Adrenal gland (tissue), 9 donors: ENCODE measurements at regions not wholly inside any gene's neighbourhood (a gene's known extent, or its start where the extent isn't known, plus 50 kb on each side); places are given as distances from the start of the nearest gene placed in this dataset.

Experiments
- DNase-seq, 7 donors: peaks; one replicate each; pipeline ENCODE4 v3.0.0-alpha.2; 2019 to 2020
- H3K27ac ChIP-seq, 5 donors: fragments of 200-600 bp; sonication (generic) in 4 of 5; 1 replicate in 3 of 5; 2 replicates in 2 of 5; pipeline versions ENCODE4 v1.5.1 to v1.8.0; 2016 to 2020; ENCODE audit warnings: mild to moderate bottlenecking in 1 of 5
- H3K27me3 ChIP-seq: fragments of 200-600 bp; 2 replicates; pipeline ENCODE4 v1.8.0; 2021
- H3K36me3 ChIP-seq, 2 donors: fragments of 200-600 bp; replicated peaks in 1 of 2; 1 replicate in 1 of 2; 2 replicates in 1 of 2; pipeline versions ENCODE4 v1.5.1 to v1.8.0; 2018 to 2022
- H3K4me1 ChIP-seq, 2 donors: fragments of 200-600 bp; replicated peaks in 1 of 2; 1 replicate in 1 of 2; 2 replicates in 1 of 2; pipeline versions ENCODE4 v1.5.1 to v1.8.0; 2018 to 2021
- H3K4me3 ChIP-seq, 4 donors: fragments of 200-600 bp; sonication (generic) in 3 of 4; one replicate each; pipeline ENCODE4 v1.5.1; 2016 to 2018
- H3K9me3 ChIP-seq, 3 donors: fragments of 200-600 bp; sonication (generic) in 1 of 3; replicated peaks in 1 of 3; 1 replicate in 2 of 3; 2 replicates in 1 of 3; pipeline versions ENCODE4 v1.5.1 to v1.8.0; 2016 to 2021
- POLR2A ChIP-seq, 2 donors: fragments of 450-650 bp; IDR thresholded peaks; one replicate each; pipeline ENCODE4 v1.6.1; 2017; ENCODE audit warnings: antibody characterized with exemption in 2 of 2, mild to moderate bottlenecking in 2 of 2, moderate library complexity in 1 of 2
- WGBS, 4 donors: extraction: QIAGEN DNeasy Blood & Tissue Kit in 2 of 4; methylation state at CpG; one replicate each; pipeline versions ENCODE4 v1.1.5 to v1.1.7; 2013 to 2017; 5-methylcytosine and 5-hydroxymethylcytosine counted together
- intact Hi-C, 2 donors: fragments of 100-400 bp; cut with DNase I; formaldehyde crosslinking; loops; one replicate each; pipeline versions ENCODE4 v1.14.1 to v1.15.0; 2022 to 2023
- TF ChIP-seq, protein P1 (sequence below), 6 experiments: fragments of 450-650 bp in 4 of 6; fragments of 200-600 bp in 2 of 6; sonication (generic) in 1 of 6; IDR thresholded peaks; 1 replicate in 5 of 6; 2 replicates in 1 of 6; pipeline versions ENCODE4 v1.5.1 to v1.8.0; 2016 to 2021; ENCODE audit warnings: antibody characterized with exemption in 6 of 6, mild to moderate bottlenecking in 2 of 6, moderate library complexity in 1 of 6
- donor health status: healthy with polysubstance abuse.
- donor health status: Bipolar disorder and iron deficiency.
- donor health status: DM: yes; HTN: yes; CAD: no.
- donor health status: DM: no; HTN: no; CAD: no.
- donor health status: DM: no; HTN: no; CAD: no.

DNA sequence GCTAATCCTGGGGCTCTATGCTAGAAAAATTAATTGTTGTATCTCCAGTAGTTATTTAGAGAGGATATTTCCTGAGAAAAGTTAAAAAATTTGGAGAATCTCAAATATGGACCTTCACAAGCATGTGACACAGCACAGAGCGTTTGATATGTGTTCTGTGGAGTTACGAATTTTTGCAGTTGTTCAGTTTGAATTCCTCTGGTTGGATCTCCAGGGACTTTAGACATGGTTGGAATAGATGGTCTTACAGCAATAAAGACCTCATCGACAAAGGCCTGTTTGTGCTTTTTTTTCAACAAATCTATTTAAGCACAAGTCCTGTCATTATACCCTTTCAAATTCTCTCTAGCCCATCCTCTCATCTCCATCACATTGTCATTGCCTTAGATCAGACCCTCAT, 138.0 kb downstream of the TES start:
- DNase-seq, result no peak
- Histone ChIP-seq H3K27ac (no peak overlapping the region), H3K36me3 (no peaks in the 10 kb centered on the region), H3K4me3 (no peak overlapping the region), H3K9me3 (no peaks in the 10 kb centered on the region), H3K27me3 (no peaks in the 10 kb centered on the region), H3K4me1 (no peaks in the 10 kb centered on the region)
- intact Hi-C loops, result no loop called here
- TF ChIP-seq, protein P1, sequence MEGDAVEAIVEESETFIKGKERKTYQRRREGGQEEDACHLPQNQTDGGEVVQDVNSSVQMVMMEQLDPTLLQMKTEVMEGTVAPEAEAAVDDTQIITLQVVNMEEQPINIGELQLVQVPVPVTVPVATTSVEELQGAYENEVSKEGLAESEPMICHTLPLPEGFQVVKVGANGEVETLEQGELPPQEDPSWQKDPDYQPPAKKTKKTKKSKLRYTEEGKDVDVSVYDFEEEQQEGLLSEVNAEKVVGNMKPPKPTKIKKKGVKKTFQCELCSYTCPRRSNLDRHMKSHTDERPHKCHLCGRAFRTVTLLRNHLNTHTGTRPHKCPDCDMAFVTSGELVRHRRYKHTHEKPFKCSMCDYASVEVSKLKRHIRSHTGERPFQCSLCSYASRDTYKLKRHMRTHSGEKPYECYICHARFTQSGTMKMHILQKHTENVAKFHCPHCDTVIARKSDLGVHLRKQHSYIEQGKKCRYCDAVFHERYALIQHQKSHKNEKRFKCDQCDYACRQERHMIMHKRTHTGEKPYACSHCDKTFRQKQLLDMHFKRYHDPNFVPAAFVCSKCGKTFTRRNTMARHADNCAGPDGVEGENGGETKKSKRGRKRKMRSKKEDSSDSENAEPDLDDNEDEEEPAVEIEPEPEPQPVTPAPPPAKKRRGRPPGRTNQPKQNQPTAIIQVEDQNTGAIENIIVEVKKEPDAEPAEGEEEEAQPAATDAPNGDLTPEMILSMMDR (IDR thresholded peaks at IDR 0.05), result no peak
- TF ChIP-seq POLR2A (IDR thresholded peaks at IDR 0.05), result no peak
- 77 to 91% (median 81%) methylated on average over 3 of the region's 3 CpGs for WGBS, 4 donors

DNA sequence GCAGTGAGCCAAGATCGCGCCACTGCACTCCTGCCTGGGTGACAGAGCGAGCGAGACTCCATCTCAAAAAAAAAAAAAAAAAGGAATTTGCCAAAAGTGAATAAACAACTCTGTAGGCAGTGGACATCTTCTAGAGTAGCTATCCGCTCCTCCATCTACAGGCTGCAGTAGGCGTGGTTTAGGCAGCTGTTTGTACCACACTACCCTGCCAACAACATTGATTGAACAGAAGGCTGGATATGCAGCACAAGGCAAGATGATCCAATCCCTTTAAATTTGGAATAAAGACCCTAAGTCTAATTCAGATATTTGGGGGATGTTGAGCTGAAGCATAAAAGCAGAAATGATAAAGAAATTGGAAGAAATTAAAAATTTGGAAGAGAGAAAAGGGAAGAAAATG, 141.6 kb downstream of the TES start:
- Histone ChIP-seq H3K27me3 (no peaks in the 10 kb centered on the region), H3K4me1 (peaks cover 9 to 27% of the 10 kb centered on the region in 2 donors), H3K36me3 (no peaks in the 10 kb centered on the region), H3K9me3 (no peaks in the 10 kb centered on the region), H3K4me3 (no peak overlapping the region), H3K27ac (no peak overlapping the region)
- DNase-seq, result no peak
- TF ChIP-seq, protein P1 (IDR thresholded peaks at IDR 0.05), result no peak
- no peak for TF ChIP-seq POLR2A (IDR thresholded peaks at IDR 0.05)
- 90 to 97% (median 95%) methylated on average over 6 of the region's 6 CpGs for WGBS, 4 donors
- intact Hi-C loops, result no loop called here

DNA sequence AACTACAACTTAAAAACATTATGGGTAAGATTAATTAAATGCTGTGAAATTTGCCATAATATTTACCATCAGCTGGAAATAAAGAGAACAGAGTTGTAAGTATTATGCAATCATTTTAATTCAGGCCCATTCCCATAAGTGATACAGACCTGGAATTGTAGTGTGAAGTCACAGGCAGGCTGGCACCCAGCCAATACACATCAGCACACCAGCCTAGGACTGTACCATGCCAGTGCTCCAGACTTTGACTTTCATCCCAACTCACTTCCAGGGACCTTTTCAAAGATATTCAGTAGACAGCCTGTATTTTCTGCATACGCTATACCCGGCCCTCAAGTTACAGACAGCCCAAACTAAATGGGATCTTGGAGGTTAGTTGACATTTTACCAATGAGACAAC, 143.3 kb downstream of the TES start:
- Histone ChIP-seq H3K9me3 (no peaks in the 10 kb centered on the region), H3K36me3 (no peaks in the 10 kb centered on the region), H3K4me1 (peaks cover 12 to 31% of the 10 kb centered on the region in 2 donors), H3K27me3 (no peaks in the 10 kb centered on the region), H3K4me3 (no peak overlapping the region), H3K27ac (peak overlapping the region in 1 of 5 donors; percentile 73)
- DNase-seq, result peak in 2 of 7 donors; percentile 12 to 18
- WGBS, 4 donors, result 89 to 100% (median 92%) methylated on average over 2 of the region's 2 CpGs
- TF ChIP-seq, protein P1 (IDR thresholded peaks at IDR 0.05), result no peak
- TF ChIP-seq POLR2A (IDR thresholded peaks at IDR 0.05), result no peak
- intact Hi-C loops, result no loop called here

DNA sequence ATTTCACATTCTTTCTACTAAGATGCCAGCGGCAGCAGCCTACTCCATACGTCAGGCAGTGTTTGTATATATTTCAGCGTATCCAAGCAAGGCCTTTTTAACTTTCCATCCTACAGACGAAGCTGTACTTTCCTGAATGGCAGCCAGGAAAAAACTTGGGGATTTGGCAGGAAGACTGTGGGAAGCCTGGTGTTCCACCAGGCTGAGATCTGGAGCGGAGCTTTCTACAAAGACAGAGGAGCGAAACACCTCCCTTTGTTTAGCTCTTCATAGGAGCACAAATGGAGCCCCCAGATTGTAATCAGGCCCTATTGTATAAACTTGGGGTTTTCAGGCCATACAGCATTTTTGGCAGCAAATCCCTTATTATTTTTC, 143.8 kb downstream of the TES start:
- peak in 3 of 7 donors; percentile 6 to 27 (median 17) for DNase-seq
- Histone ChIP-seq H3K4me1 (peaks cover 12 to 31% of the 10 kb centered on the region in 2 donors), H3K4me3 (peak overlapping the region in 1 of 4 donors; percentile 5), H3K36me3 (no peaks in the 10 kb centered on the region), H3K27ac (peak overlapping the region in 3 of 5 donors; percentile 48 to 73 (median 58)), H3K9me3 (no peaks in the 10 kb centered on the region), H3K27me3 (no peaks in the 10 kb centered on the region)
- 69 to 77% (median 74%) methylated on average over 6 of the region's 6 CpGs for WGBS, 4 donors
- intact Hi-C loops, result no loop called here
- no peak for TF ChIP-seq POLR2A (IDR thresholded peaks at IDR 0.05)
- TF ChIP-seq, protein P1 (IDR thresholded peaks at IDR 0.05), result no peak
